SK-N-SH (cell line): ENCODE measurements at regions not wholly inside any gene's neighbourhood (a gene's known extent, or its start where the extent isn't known, plus 50 kb on each side); places are given as distances from the start of the nearest gene placed in this dataset.

Experiments
- CTCF ChIP-seq: fragments of 200-600 bp; sonication (generic); IDR thresholded peaks from 2 replicates; pipeline ENCODE4 v1.6.1; 2017; ENCODE audit warnings: antibody characterized with exemption, mild to moderate bottlenecking, moderate library complexity
- EP300 ChIP-seq, 2 experiments: IDR thresholded peaks; 2 replicates each; pipeline versions ENCODE4 v1.4.0 to v1.6.1; 2012; ENCODE audit warnings: borderline replicate concordance in 1 of 2, low read depth in 1 of 2, low read length in 1 of 2
- FOXJ3 ChIP-seq: sonication (generic); formaldehyde crosslinking; IDR thresholded peaks from 2 replicates; pipeline ENCODE4 v1.5.1; 2020; ENCODE audit warnings: mild to moderate bottlenecking, missing genetic modification reagents
- GATA2 ChIP-seq: sonication (generic); formaldehyde crosslinking; IDR thresholded peaks from 2 replicates; pipeline ENCODE4 v1.5.0; 2020; ENCODE audit warnings: mild to moderate bottlenecking, missing genetic modification reagents
- IRF3 ChIP-seq: fragments of 150-350 bp; IDR thresholded peaks from 2 replicates; pipeline ENCODE4 v1.6.1; 2016; ENCODE audit warnings: mild to moderate bottlenecking, low read depth, low read length
- MAX ChIP-seq: IDR thresholded peaks from 2 replicates; pipeline ENCODE4 v1.4.0; 2012; ENCODE audit warnings: low read depth
- MXI1 ChIP-seq: IDR thresholded peaks from 2 replicates; pipeline ENCODE4 v1.6.1; 2012; ENCODE audit warnings: mild to moderate bottlenecking, low read depth, low read length, improper control_type of control experiment
- PBX3 ChIP-seq: IDR thresholded peaks from 2 replicates; pipeline ENCODE4; 2012
- RXRA ChIP-seq: IDR thresholded peaks from 2 replicates; pipeline ENCODE4 v1.4.0; 2012; ENCODE audit warnings: low read depth, mild to moderate bottlenecking, borderline replicate concordance
- TAF1 ChIP-seq: IDR thresholded peaks from 2 replicates; pipeline ENCODE4 v1.6.1; 2012; ENCODE audit warnings: low read depth, mild to moderate bottlenecking, low read length, moderate library complexity, borderline replicate concordance
- TEAD4 ChIP-seq: IDR thresholded peaks from 2 replicates; pipeline ENCODE4 v1.4.0; 2012; ENCODE audit warnings: mild to moderate bottlenecking, borderline replicate concordance; ENCODE audit not compliant: insufficient read depth
- USF2 ChIP-seq: fragments of 150-350 bp; IDR thresholded peaks from 2 replicates; pipeline ENCODE4 v1.6.1; 2017; ENCODE audit warnings: antibody characterized with exemption, low read length, low read depth, borderline replicate concordance
- YY1 ChIP-seq: IDR thresholded peaks from 2 replicates; pipeline ENCODE4 v1.4.0; 2012; ENCODE audit warnings: low read depth, mild to moderate bottlenecking
- ZBTB33 ChIP-seq: IDR thresholded peaks from 2 replicates; pipeline ENCODE4 v1.4.0; 2012; ENCODE audit warnings: low read depth, borderline replicate concordance

- TF ChIP-seq CTCF = peak; percentile 93
- no peak for TF ChIP-seq ZBTB33
- TF ChIP-seq MXI1 = no peak
- TF ChIP-seq YY1 = no peak
- no peak for TF ChIP-seq TAF1
- TF ChIP-seq TEAD4 = no peak
- TF ChIP-seq PBX3 = peak; percentile 68
- no peak; the same call in 1 of the 2 replicates for TF ChIP-seq RXRA
- no peak for TF ChIP-seq USF2
- no peak for TF ChIP-seq FOXJ3
- TF ChIP-seq EP300 (IDR thresholded peaks at IDR 0.05; ENCODE audit: borderline replicate concordance in 1 of 2, low read depth in 1 of 2, low read length in 1 of 2) = peak in 1 of 2 experiments; percentile 82; a peak in 2 of 4 replicates
- TF ChIP-seq IRF3 = no peak
- peak; percentile 22; the same call in 1 of the 2 replicates for TF ChIP-seq GATA2
- 0 out of 2 replicates have a peak, but pooled peaks have one; percentile 11 for TF ChIP-seq MAX
Observed at GRCh38 chr17:13337864-13338371, 263.8 kb downstream of the HS3ST3A1 start (continued).
